K562 (cell line): ENCODE measurements at regions not wholly inside any gene's neighbourhood (a gene's known extent, or its start where the extent isn't known, plus 50 kb on each side); places are given as distances from the start of the nearest gene placed in this dataset.
A peak's percentile ranks its signal among the peaks of the same experiment; 100 is the strongest.
"Not testable (repeated sequence)": the region's sequence is repeated elsewhere in the genome, so short reads cannot be mapped to it uniquely, and the experiment has no call there.

ENCODE experiments used
- ATAC-seq: fragments of 200-7000 bp; cut with Tn5 transposase; 3 replicates; pipeline ENCODE4 v1.9.1; 2020; ENCODE audit warnings: moderate library complexity
- BruUV-seq: library from RNA; stranded (reverse); fragments of 400-500 nt; replicated peaks from 2 replicates; lab custom pipeline; 2021; lab: Mats Ljungman, UMichigan
- CTCF ChIA-PET: fragments of 300-600 bp; formaldehyde crosslinking; extraction: SDS; loops from one replicate; lab custom pipeline; 2021; ENCODE audit warnings: low intra/inter-chr PET ratio; lab: Yijun Ruan, JAX
- POLR2A ChIA-PET: fragments of 300-600, 350-650 bp; sonication (Branson Sonifier 250); formaldehyde crosslinking; extraction: SDS; loops from one replicate; lab custom pipeline; 2021; ENCODE audit warnings: antibody characterized with exemption, inconsistent platforms; lab: Yijun Ruan, JAX
- DNase-seq, 4 experiments: peaks; one replicate each; pipeline versions ENCODE4 v3.0.0 to v3.0.0-alpha.2; 2011 to 2018; ENCODE audit warnings: low spot score in 3 of 4, mixed read lengths in 3 of 4; ENCODE audit errors: extremely low read depth in 1 of 4
- FAIRE-seq: peaks from 2 replicates; lab custom pipeline; 2011; peaks lifted over from hg19 to GRCh38; lab: Jason Lieb, UNC
- H2AFZ ChIP-seq: 2 replicates; pipeline ENCODE4 v1.6.0; 2011; ENCODE audit warnings: low read depth, low read length, control low read depth, inconsistent platforms
- H3K27ac ChIP-seq: fragments of 200-600 bp; 3 replicates; pipeline ENCODE4 v1.8.0; 2011; ENCODE audit warnings: low read depth, mild to moderate bottlenecking, control low read depth, inconsistent platforms, low read length, moderate library complexity, mixed read lengths; ENCODE audit errors: extremely low read depth
- H3K27me3 ChIP-seq, 2 experiments: fragments of 300-600 bp in 1 of 2; 2 replicates in 1 of 2; 3 replicates in 1 of 2; pipeline versions ENCODE4 v1.6.0 to v1.8.0; 2011; ENCODE audit warnings: inconsistent platforms in 2 of 2, low read length in 2 of 2, mild to moderate bottlenecking in 1 of 2, mixed read lengths in 1 of 2, moderate library complexity in 1 of 2; ENCODE audit not compliant: control insufficient read depth in 2 of 2, insufficient read depth in 2 of 2
- H3K36me3 ChIP-seq: fragments of 300-600 bp; 3 replicates; pipeline ENCODE4 v1.8.0; 2011; ENCODE audit warnings: mild to moderate bottlenecking, low read length, inconsistent platforms; ENCODE audit not compliant: control insufficient read depth, insufficient read depth
- H3K4me1 ChIP-seq, 2 experiments: fragments of 200-600 bp in 1 of 2; replicated peaks in 1 of 2; 2 replicates in 1 of 2; 3 replicates in 1 of 2; pipeline versions ENCODE4 v1.5.1 to v1.8.0; 2011; ENCODE audit warnings: inconsistent platforms in 2 of 2, low read length in 2 of 2, mild to moderate bottlenecking in 1 of 2, mixed read lengths in 1 of 2, moderate library complexity in 1 of 2; ENCODE audit not compliant: control insufficient read depth in 2 of 2, insufficient read depth in 2 of 2
- H3K4me2 ChIP-seq: 2 replicates; pipeline ENCODE4 v1.6.1; 2011; ENCODE audit warnings: low read length, control low read depth, inconsistent platforms, mixed read lengths; ENCODE audit not compliant: insufficient read depth
- H3K4me3 ChIP-seq: fragments of 200-600 bp; sonication (generic), shearing (Covaris generic); 2 replicates; pipeline ENCODE4 v1.5.1; 2016; ENCODE audit warnings: control low read depth, inconsistent platforms
- H3K79me2 ChIP-seq: fragments of 200-600 bp; 3 replicates; pipeline ENCODE4 v1.8.0; 2011; ENCODE audit warnings: low read length, inconsistent platforms; ENCODE audit not compliant: control insufficient read depth, insufficient read depth
- H3K9ac ChIP-seq, 2 experiments: 2 replicates each; pipeline versions ENCODE4 v1.6.0 to v1.6.1; 2011; ENCODE audit warnings: low read depth in 2 of 2, low read length in 2 of 2, control low read depth in 1 of 2, inconsistent platforms in 1 of 2, mild to moderate bottlenecking in 1 of 2, mixed read lengths in 1 of 2; ENCODE audit not compliant: insufficient read depth in 1 of 2
- H3K9me1 ChIP-seq: one replicate; pipeline ENCODE4 v1.6.0; 2011; ENCODE audit warnings: inconsistent platforms, mild to moderate bottlenecking, low read length, moderate library complexity; ENCODE audit not compliant: control insufficient read depth, insufficient read depth
- H3K9me3 ChIP-seq: replicated peaks from 2 replicates; pipeline ENCODE4 v1.5.1; 2011; ENCODE audit warnings: low read depth, low read length, inconsistent platforms; ENCODE audit not compliant: control insufficient read depth, insufficient read depth
- H4K20me1 ChIP-seq: replicated peaks from 2 replicates; pipeline ENCODE4 v1.6.1; 2011; ENCODE audit warnings: low read length, inconsistent platforms, mixed read lengths; ENCODE audit not compliant: control insufficient read depth, insufficient read depth
- CBX2 ChIP-seq: fragments of 200-600 bp; sonication (generic); IDR thresholded peaks from one replicate; pipeline ENCODE4 v1.6.1; 2012; ENCODE audit warnings: mild to moderate bottlenecking, low read length, inconsistent platforms; ENCODE audit not compliant: insufficient read depth, poor library complexity, severe bottlenecking
- RAD51 ChIP-seq: fragments of 450-650 bp; IDR thresholded peaks from 2 replicates; pipeline ENCODE4 v1.7.1; 2016; ENCODE audit warnings: low read depth, mild to moderate bottlenecking, borderline replicate concordance
- ZBTB11 ChIP-seq, 3 experiments: fragments of 200-800 bp in 1 of 3; fragments of 250-450 bp in 1 of 3; fragments of 450-650 bp in 1 of 3; sonication (Bioruptor Pico) in 1 of 3; sonication (Bioruptor generic) in 1 of 3; formaldehyde crosslinking in 1 of 3; IDR thresholded peaks; 2 replicates each; pipeline versions ENCODE4 v1.6.1 to v1.8.0; 2016 to 2022; ENCODE audit warnings: mild to moderate bottlenecking in 2 of 3, missing genetic modification characterization in 2 of 3, missing compliant biosample characterization in 1 of 3, moderate library complexity in 1 of 3
- WGBS: fragments of 100-300 bp; shearing (Covaris generic); methylation state at CpG from one replicate; pipeline ENCODE4 v1.1.6; 2016; ENCODE audit warnings: low coverage, mixed read lengths; ENCODE audit not compliant: insufficient coverage; ENCODE audit errors: missing lambda C conversion rate; 5-methylcytosine and 5-hydroxymethylcytosine counted together
- in situ Hi-C: fragments of 300-500 bp; cut with MboI; formaldehyde crosslinking; loops from 4 replicates; pipeline ENCODE4 v1.15.0; 2018; ENCODE audit warnings: inconsistent platforms, mixed read lengths
- intact Hi-C: fragments of 100-400 bp; cut with micrococcal nuclease; formaldehyde crosslinking; loops from 2 replicates; pipeline ENCODE4 v1.14.2; 2022

- H3K27me3 ChIP-seq, in situ Hi-C loops, BruUV-seq, H3K27ac ChIP-seq, H2AFZ ChIP-seq, CTCF ChIA-PET, H3K36me3 ChIP-seq, H4K20me1 ChIP-seq, H3K4me1 ChIP-seq, H3K4me3 ChIP-seq, FAIRE-seq, H3K4me2 ChIP-seq, POLR2A ChIA-PET, H3K9ac ChIP-seq, ATAC-seq, DNase-seq, H3K9me1 ChIP-seq, intact Hi-C loops, H3K9me3 ChIP-seq, H3K79me2 ChIP-seq: not testable (repeated sequence)
- 0% methylated on average over 6 of the region's 6 CpGs for WGBS
- TF ChIP-seq ZBTB11 (CRISPR knock-in tag; IDR thresholded peaks at IDR 0.05) = peak in 1 of 3 experiments; percentile 36; a peak in 1 of 6 replicates
Measured at GRCh38 chr20:48018851-48019250, 233.6 kb upstream of the SULF2 start.

GRCh38 chr20:48017992-48018391, 232.7 kb upstream of the SULF2 start:
- intact Hi-C loops = no loop called here
- in situ Hi-C loops = no loop called here
- DNase-seq = no peak
- Histone ChIP-seq H2AFZ (no peak overlapping the region), H3K4me3 (no peak overlapping the region), H3K9ac (no peak overlapping the region), H3K4me2 (no peak overlapping the region), H4K20me1 (no peaks in the 10 kb centered on the region), H3K4me1 (no peaks in the 10 kb centered on the region), H3K79me2 (no peaks in the 10 kb centered on the region), H3K9me1 (no peaks in the 10 kb centered on the region), H3K27me3 (no peaks in the 10 kb centered on the region), H3K36me3 (no peaks in the 10 kb centered on the region), H3K9me3 (no peaks in the 10 kb centered on the region), H3K27ac (no peak overlapping the region)
- TF ChIP-seq CBX2 (no peak), RAD51 (no peak)
- WGBS = 0% methylated on average over 3 of the region's 4 CpGs
- ChIA-PET POLR2A (no interaction called here), CTCF (no interaction called here)
- no TSS peak for BruUV-seq
- ATAC-seq = no peak
- no peak for FAIRE-seq
